OCI-LY3 (cell line): ENCODE measurements at regions not wholly inside any gene's neighbourhood (a gene's known extent, or its start where the extent isn't known, plus 50 kb on each side); places are given as distances from the start of the nearest gene placed in this dataset.

ENCODE experiments used
- CTCF ChIP-seq: fragments of 200-600, 300-600 bp; sonication (generic); IDR thresholded peaks from 2 replicates; pipeline ENCODE4 v1.5.1; 2014; ENCODE audit warnings: antibody characterized with exemption, low read length, low read depth
- EZH2phosphoT487 ChIP-seq: fragments of 200-600 bp; shearing (Covaris generic); IDR thresholded peaks from 2 replicates; pipeline ENCODE4 v1.6.1; 2018; ENCODE audit warnings: antibody characterized with exemption, mixed run types, low read depth

- TF ChIP-seq CTCF (no peak), EZH2phosphoT487 (no peak)
Observed at GRCh38 chr22:22384668-22385244, 123.8 kb downstream of the ZNF280B start.
